ENCODE measurements at regions not wholly inside any gene's neighbourhood (a gene's known extent, or its start where the extent isn't known, plus 50 kb on each side); places are given as distances from the start of the nearest gene placed in this dataset.

DNA sequence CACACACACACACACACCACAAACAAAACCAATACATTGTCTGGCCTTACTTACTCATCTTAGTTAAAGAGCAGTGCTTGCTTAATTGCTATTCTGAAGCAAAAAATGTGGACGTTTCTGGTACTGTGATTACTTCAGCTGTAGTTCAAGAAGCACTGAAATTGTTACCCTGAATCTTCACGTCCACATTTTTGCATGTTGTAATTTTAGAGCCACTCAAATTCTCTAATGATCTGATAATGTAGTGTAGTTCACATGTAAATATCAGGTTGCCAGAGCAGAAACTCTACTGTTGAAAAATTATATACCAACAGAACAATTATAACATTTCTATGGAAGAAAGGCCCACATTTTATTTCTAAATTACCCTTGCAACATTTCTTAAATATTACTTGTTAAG lies 1451.1 kb downstream of the GATA3 start:
- no peak for DNase-seq
- WGBS (ENCODE audit: insufficient coverage) = 83% methylated on average over 2 of the region's 2 CpGs
- H3K36me3 ChIP-seq (ENCODE audit: control insufficient read depth, insufficient read depth, low read length) = no peaks in the 10 kb centered on the region
- H3K4me3 ChIP-seq (ENCODE audit: low read length) = no peak overlapping the region
- Mint-ChIP-seq H3K4me3 (no peak overlapping the region), H3K27me3 (ENCODE audit: low read depth in 2 of 2) (peaks cover 7 to 15% of the 10 kb centered on the region in 2 donors), H3K27ac (no peak overlapping the region), H3K4me1 (peaks cover 5 to 12% of the 10 kb centered on the region in 2 donors), H3K36me3 (no peaks in the 10 kb centered on the region), H3K9me3 (peaks cover 0 to 2% of the 10 kb centered on the region in 2 donors)
- H3K4me1 ChIP-seq (ENCODE audit: control insufficient read depth, insufficient read depth, low read length) = no peaks in the 10 kb centered on the region
- no peaks in the 10 kb centered on the region for H3K27me3 ChIP-seq (ENCODE audit: control insufficient read depth, insufficient read depth, low read length)
- intact Hi-C loops (cut with micrococcal nuclease) = no loop called here
- TF ChIP-seq, protein P1, sequence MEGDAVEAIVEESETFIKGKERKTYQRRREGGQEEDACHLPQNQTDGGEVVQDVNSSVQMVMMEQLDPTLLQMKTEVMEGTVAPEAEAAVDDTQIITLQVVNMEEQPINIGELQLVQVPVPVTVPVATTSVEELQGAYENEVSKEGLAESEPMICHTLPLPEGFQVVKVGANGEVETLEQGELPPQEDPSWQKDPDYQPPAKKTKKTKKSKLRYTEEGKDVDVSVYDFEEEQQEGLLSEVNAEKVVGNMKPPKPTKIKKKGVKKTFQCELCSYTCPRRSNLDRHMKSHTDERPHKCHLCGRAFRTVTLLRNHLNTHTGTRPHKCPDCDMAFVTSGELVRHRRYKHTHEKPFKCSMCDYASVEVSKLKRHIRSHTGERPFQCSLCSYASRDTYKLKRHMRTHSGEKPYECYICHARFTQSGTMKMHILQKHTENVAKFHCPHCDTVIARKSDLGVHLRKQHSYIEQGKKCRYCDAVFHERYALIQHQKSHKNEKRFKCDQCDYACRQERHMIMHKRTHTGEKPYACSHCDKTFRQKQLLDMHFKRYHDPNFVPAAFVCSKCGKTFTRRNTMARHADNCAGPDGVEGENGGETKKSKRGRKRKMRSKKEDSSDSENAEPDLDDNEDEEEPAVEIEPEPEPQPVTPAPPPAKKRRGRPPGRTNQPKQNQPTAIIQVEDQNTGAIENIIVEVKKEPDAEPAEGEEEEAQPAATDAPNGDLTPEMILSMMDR (IDR thresholded peaks at IDR 0.05) = no peak
- H3K27ac ChIP-seq (ENCODE audit: low read length) = no peak overlapping the region
- H3K9me3 ChIP-seq (ENCODE audit: control insufficient read depth, insufficient read depth, low read length) = no peaks in the 10 kb centered on the region
- no peak for ATAC-seq

GRCh38 chr10:9508606-9509005 lies 1454.1 kb downstream of the GATA3 start:
- WGBS (ENCODE audit: insufficient coverage) = 100% methylated on average over 1 of the region's 2 CpGs
- peaks cover 11 to 12% of the 10 kb centered on the region in 2 donors for H3K27me3 Mint-ChIP-seq (ENCODE audit: low read depth in 2 of 2)
- no peaks in the 10 kb centered on the region for H3K36me3 Mint-ChIP-seq
- H3K4me3 Mint-ChIP-seq = no peak overlapping the region
- H3K4me1 Mint-ChIP-seq = peaks cover 12 to 24% of the 10 kb centered on the region in 2 donors
- H3K27ac ChIP-seq (ENCODE audit: low read length) = no peak overlapping the region
- no peak overlapping the region for H3K4me3 ChIP-seq (ENCODE audit: low read length)
- no peak for DNase-seq
- TF ChIP-seq, protein P1 (IDR thresholded peaks at IDR 0.05) = no peak
- H3K27me3 ChIP-seq (ENCODE audit: control insufficient read depth, insufficient read depth, low read length) = no peaks in the 10 kb centered on the region
- no peaks in the 10 kb centered on the region for H3K9me3 ChIP-seq (ENCODE audit: control insufficient read depth, insufficient read depth, low read length)
- H3K27ac Mint-ChIP-seq = no peak overlapping the region
- no peak for ATAC-seq
- no peaks in the 10 kb centered on the region for H3K36me3 ChIP-seq (ENCODE audit: control insufficient read depth, insufficient read depth, low read length)
- intact Hi-C loops (cut with micrococcal nuclease) = no loop called here
- no peaks in the 10 kb centered on the region for H3K4me1 ChIP-seq (ENCODE audit: control insufficient read depth, insufficient read depth, low read length)
- H3K9me3 Mint-ChIP-seq = no peaks in the 10 kb centered on the region

- DNase-seq = no peak
- TF ChIP-seq, protein P1 (IDR thresholded peaks at IDR 0.05) = no peak
- H3K36me3 Mint-ChIP-seq = no peaks in the 10 kb centered on the region
- H3K4me1 Mint-ChIP-seq = peaks cover 12 to 24% of the 10 kb centered on the region in 2 donors
- no peak overlapping the region for H3K27ac ChIP-seq (ENCODE audit: low read length)
- H3K9me3 Mint-ChIP-seq = peaks cover 0 to 2% of the 10 kb centered on the region in 2 donors
- no peaks in the 10 kb centered on the region for H3K36me3 ChIP-seq (ENCODE audit: control insufficient read depth, insufficient read depth, low read length)
- intact Hi-C loops (cut with micrococcal nuclease) = no loop called here
- no peak overlapping the region for H3K4me3 Mint-ChIP-seq
- H3K9me3 ChIP-seq (ENCODE audit: control insufficient read depth, insufficient read depth, low read length) = no peaks in the 10 kb centered on the region
- H3K27me3 ChIP-seq (ENCODE audit: control insufficient read depth, insufficient read depth, low read length) = no peaks in the 10 kb centered on the region
- H3K4me1 ChIP-seq (ENCODE audit: control insufficient read depth, insufficient read depth, low read length) = no peaks in the 10 kb centered on the region
- no peak overlapping the region for H3K4me3 ChIP-seq (ENCODE audit: low read length)
- H3K27me3 Mint-ChIP-seq (ENCODE audit: low read depth in 2 of 2) = peaks cover 12 to 17% of the 10 kb centered on the region in 2 donors
- H3K27ac Mint-ChIP-seq = no peak overlapping the region
- whole genome bisulfite sequencing (ENCODE audit: insufficient coverage) = 63% methylated on average over 3 of the region's 3 CpGs
- ATAC-seq = no peak
These were observed 1456.1 kb downstream of the GATA3 start for GRCh38 chr10:9510626-9511025.

DNA sequence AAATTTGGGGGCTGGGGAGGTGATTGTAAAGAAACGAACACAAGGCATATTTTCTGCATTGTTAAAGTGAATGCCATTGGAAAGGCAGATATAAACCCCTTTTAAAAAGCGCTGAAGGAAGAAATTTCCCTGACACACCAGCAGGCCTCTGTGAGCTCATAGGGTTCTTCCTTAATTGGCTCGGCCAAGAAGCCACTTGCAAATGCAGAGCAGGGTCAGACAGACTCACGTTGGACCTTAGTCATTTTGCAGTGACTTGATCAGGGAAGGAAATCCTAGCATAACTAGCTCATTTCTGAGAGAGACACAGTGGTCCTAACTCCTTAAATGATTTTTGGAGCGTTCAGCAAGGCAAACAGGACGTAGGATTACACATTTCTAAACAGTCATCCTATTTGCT lies 1461.4 kb downstream of the GATA3 start:
- H3K27ac Mint-ChIP-seq = no peak overlapping the region
- peaks cover 0 to 9% of the 10 kb centered on the region in 2 donors for H3K27me3 Mint-ChIP-seq (ENCODE audit: low read depth in 2 of 2)
- H3K36me3 Mint-ChIP-seq = peaks cover 3% of the 10 kb centered on the region
- H3K4me1 Mint-ChIP-seq = peaks cover 7 to 8% of the 10 kb centered on the region in 2 donors
- no peak overlapping the region for H3K27ac ChIP-seq (ENCODE audit: low read length)
- peaks cover 2 to 3% of the 10 kb centered on the region in 2 donors for H3K9me3 Mint-ChIP-seq
- H3K36me3 ChIP-seq (ENCODE audit: control insufficient read depth, insufficient read depth, low read length) = no peaks in the 10 kb centered on the region
- H3K4me1 ChIP-seq (ENCODE audit: control insufficient read depth, insufficient read depth, low read length) = no peaks in the 10 kb centered on the region
- no peak overlapping the region for H3K4me3 Mint-ChIP-seq
- TF ChIP-seq, protein P1 (IDR thresholded peaks at IDR 0.05) = no peak
- H3K27me3 ChIP-seq (ENCODE audit: control insufficient read depth, insufficient read depth, low read length) = no peaks in the 10 kb centered on the region
- 76% methylated on average over 6 of the region's 6 CpGs for WGBS (ENCODE audit: insufficient coverage)
- ATAC-seq (no peak), DNase-seq (no peak)
- intact Hi-C loops (cut with micrococcal nuclease) = no loop called here
- H3K9me3 ChIP-seq (ENCODE audit: control insufficient read depth, insufficient read depth, low read length) = peaks cover 4% of the 10 kb centered on the region
- no peak overlapping the region for H3K4me3 ChIP-seq (ENCODE audit: low read length)
